ENCODE measurements at regions not wholly inside any gene's neighbourhood (a gene's known extent, or its start where the extent isn't known, plus 50 kb on each side); places are given as distances from the start of the nearest gene placed in this dataset.

DNA sequence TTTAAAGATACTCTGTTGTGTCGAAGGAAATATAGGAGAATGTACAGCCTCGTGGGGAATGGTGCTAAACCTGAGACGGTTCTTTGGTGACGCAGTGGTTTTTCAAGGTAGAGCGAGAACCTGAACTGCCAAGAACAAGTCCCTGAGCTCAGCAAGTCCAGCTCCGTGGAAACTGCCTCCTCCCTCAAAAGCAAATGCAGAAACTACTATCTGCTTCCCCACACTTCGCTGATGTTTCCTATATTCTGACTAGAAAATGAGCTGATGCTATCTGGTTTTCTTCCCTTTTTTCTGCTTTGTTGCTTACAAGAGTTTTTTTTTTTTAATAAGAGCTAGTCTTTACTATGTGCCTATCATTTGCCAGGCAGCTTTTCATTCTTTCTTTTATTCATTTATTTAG is 85.3 kb upstream of the LY86 start:
- Histone ChIP-seq H3K27ac (no peak overlapping the region), H3K9me3 (no peaks in the 10 kb centered on the region), H3K4me3 (no peak overlapping the region), H3K4me1 (no peaks in the 10 kb centered on the region), H3K27me3 (no peaks in the 10 kb centered on the region), H3K36me3 (no peaks in the 10 kb centered on the region)
- WGBS = 89% methylated on average over 7 of the region's 7 CpGs
- TF ChIP-seq POLR2A (IDR thresholded peaks at IDR 0.05) = no peak
- TF ChIP-seq POLR2AphosphoS5 (IDR thresholded peaks at IDR 0.05) = no peak
- TF ChIP-seq, protein P1, sequence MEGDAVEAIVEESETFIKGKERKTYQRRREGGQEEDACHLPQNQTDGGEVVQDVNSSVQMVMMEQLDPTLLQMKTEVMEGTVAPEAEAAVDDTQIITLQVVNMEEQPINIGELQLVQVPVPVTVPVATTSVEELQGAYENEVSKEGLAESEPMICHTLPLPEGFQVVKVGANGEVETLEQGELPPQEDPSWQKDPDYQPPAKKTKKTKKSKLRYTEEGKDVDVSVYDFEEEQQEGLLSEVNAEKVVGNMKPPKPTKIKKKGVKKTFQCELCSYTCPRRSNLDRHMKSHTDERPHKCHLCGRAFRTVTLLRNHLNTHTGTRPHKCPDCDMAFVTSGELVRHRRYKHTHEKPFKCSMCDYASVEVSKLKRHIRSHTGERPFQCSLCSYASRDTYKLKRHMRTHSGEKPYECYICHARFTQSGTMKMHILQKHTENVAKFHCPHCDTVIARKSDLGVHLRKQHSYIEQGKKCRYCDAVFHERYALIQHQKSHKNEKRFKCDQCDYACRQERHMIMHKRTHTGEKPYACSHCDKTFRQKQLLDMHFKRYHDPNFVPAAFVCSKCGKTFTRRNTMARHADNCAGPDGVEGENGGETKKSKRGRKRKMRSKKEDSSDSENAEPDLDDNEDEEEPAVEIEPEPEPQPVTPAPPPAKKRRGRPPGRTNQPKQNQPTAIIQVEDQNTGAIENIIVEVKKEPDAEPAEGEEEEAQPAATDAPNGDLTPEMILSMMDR (IDR thresholded peaks at IDR 0.05) = no peak
- TF ChIP-seq EP300 (IDR thresholded peaks at IDR 0.05) = no peak
- no peak for DNase-seq (ENCODE audit: low spot score in 2 of 2)

DNA sequence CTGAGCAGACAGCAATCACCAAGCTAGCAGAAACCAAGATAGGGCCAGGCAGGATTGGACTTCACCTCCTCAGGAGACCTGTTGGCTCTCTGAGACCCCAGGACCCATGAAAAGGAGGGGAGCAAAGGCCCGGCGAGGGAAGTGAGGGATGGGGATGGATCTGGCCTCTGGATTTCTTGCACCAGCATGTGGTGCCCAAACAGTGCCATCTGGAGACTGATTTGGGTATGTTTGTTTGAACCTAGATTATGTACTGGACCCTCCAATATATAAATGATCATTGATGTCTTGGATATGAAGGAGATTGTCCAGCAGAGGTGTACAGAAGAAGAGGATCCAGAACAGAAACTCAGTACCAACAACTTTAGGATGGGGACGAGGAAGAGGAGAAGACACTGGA is 83.4 kb upstream of the LY86 start:
- H3K9me3 ChIP-seq = no peaks in the 10 kb centered on the region
- H3K4me3 ChIP-seq = no peak overlapping the region
- WGBS = 78% methylated on average over 3 of the region's 3 CpGs
- H3K27me3 ChIP-seq = no peaks in the 10 kb centered on the region
- H3K36me3 ChIP-seq = no peaks in the 10 kb centered on the region
- TF ChIP-seq POLR2AphosphoS5 (IDR thresholded peaks at IDR 0.05) (no peak), EP300 (IDR thresholded peaks at IDR 0.05) (no peak), POLR2A (IDR thresholded peaks at IDR 0.05) (no peak)
- TF ChIP-seq, protein P1 (IDR thresholded peaks at IDR 0.05) = no peak
- no peaks in the 10 kb centered on the region for H3K4me1 ChIP-seq
- no peak overlapping the region for H3K27ac ChIP-seq
- DNase-seq (ENCODE audit: low spot score in 2 of 2) = no peak

DNA sequence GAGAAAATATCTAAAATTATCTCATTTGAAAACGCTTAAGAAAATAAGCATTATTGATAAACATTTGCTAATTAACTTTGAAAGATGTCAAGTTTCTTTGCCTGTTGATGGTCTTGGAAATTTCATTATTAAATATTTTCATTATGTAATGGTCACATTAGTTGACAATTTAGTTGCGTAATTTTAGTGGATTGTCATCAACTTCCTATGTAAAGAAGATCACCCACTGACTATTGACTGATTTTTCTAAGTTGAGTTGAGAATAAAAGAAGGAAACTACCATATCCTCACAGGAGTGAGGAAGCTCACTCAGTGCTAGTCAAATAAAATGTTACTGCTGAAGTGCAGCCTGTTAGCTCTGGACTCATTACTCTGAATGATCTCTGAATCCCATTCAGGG is 79.9 kb upstream of the LY86 start:
- TF ChIP-seq POLR2A (IDR thresholded peaks at IDR 0.05) (no peak), EP300 (IDR thresholded peaks at IDR 0.05) (no peak), POLR2AphosphoS5 (IDR thresholded peaks at IDR 0.05) (no peak)
- TF ChIP-seq, protein P1 (IDR thresholded peaks at IDR 0.05) = no peak
- no peaks in the 10 kb centered on the region for H3K4me1 ChIP-seq
- no peaks in the 10 kb centered on the region for H3K27me3 ChIP-seq
- no peaks in the 10 kb centered on the region for H3K9me3 ChIP-seq
- H3K36me3 ChIP-seq = no peaks in the 10 kb centered on the region
- no peak for DNase-seq (ENCODE audit: low spot score in 2 of 2)
- no peak overlapping the region for H3K4me3 ChIP-seq
- H3K27ac ChIP-seq = peak overlapping the region; percentile 42
- WGBS = 88% methylated on average over 2 of the region's 2 CpGs

DNA sequence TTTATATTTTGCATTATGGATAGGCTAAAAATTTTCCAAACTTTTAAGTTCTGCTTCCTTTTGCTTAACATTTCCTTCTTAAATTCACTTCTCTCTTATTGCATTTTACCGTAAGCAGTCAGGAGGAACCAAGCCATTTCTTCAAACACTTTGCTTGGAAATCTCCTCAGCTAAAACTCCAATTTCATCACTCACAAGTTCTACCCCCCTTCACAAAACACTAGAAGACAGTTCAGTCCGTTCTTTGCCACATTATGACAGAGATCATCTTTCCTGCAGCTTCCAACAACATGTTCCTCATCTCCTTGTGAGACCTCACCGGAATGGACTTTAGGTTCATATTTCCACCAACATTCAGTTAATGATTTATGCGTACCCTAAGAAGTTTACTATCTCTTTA is 79.2 kb upstream of the LY86 start:
- H3K36me3 ChIP-seq = no peaks in the 10 kb centered on the region
- H3K4me1 ChIP-seq = no peaks in the 10 kb centered on the region
- H3K27me3 ChIP-seq = no peaks in the 10 kb centered on the region
- H3K4me3 ChIP-seq = no peak overlapping the region
- TF ChIP-seq, protein P1 (IDR thresholded peaks at IDR 0.05) = no peak
- TF ChIP-seq EP300 (IDR thresholded peaks at IDR 0.05) = no peak
- no peak for TF ChIP-seq POLR2A (IDR thresholded peaks at IDR 0.05)
- TF ChIP-seq POLR2AphosphoS5 (IDR thresholded peaks at IDR 0.05) = no peak
- no peak for DNase-seq (ENCODE audit: low spot score in 2 of 2)
- 83% methylated on average over 4 of the region's 4 CpGs for WGBS
- H3K9me3 ChIP-seq = no peaks in the 10 kb centered on the region
- peak overlapping the region; percentile 42 for H3K27ac ChIP-seq

DNA sequence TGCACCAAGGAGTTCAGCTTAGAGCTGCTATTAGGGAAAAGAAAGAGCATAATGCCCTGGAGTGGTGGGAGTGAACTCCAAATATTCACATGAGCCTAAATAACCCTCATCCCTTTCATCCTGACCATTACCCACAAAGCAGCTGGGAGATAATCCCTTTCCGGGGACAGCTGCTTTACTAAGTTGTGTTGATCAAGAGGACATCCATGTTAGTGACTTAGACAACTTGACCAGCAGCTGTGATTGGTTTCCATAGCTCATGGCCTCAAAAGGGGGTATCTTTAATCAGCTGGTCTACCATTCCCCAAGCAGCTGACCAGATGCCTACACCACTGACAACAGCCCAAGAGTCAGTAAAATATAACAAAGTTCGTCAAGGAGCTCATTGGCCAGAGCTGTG is 75.8 kb upstream of the LY86 start:
- DNase-seq (ENCODE audit: low spot score in 2 of 2) = no peak
- Histone ChIP-seq H3K4me1 (peaks cover 11% of the 10 kb centered on the region), H3K36me3 (no peaks in the 10 kb centered on the region), H3K4me3 (no peak overlapping the region), H3K9me3 (no peaks in the 10 kb centered on the region), H3K27ac (no peak overlapping the region), H3K27me3 (peaks cover 6% of the 10 kb centered on the region)
- TF ChIP-seq EP300 (IDR thresholded peaks at IDR 0.05) = no peak
- TF ChIP-seq POLR2AphosphoS5 (IDR thresholded peaks at IDR 0.05) = no peak
- TF ChIP-seq, protein P1 (IDR thresholded peaks at IDR 0.05) = no peak
- TF ChIP-seq POLR2A (IDR thresholded peaks at IDR 0.05) = no peak
- 95% methylated on average over 2 of the region's 2 CpGs for WGBS
